ENCODE measurements at regions not wholly inside any gene's neighbourhood (a gene's known extent, or its start where the extent isn't known, plus 50 kb on each side); places are given as distances from the start of the nearest gene placed in this dataset.

DNA sequence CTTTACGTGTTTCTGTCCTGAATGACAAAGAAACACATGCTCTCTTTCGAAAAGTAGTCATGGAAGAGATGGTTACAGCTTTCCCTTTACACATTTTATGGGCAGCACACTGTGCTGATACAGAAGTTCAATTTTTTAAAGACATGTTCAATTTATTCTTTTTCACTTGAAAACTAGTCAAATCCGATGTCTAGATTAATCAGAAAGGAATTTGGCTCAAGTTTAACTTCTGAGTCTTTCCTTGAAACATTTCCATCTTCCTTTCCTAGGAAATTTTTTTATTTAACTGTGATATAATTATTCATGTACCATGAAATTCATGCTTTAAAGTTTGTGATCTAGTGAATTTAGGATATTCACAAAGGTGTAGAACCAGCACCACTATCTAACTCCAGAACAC lies 360.1 kb downstream of the TNS3 start:
- Histone ChIP-seq H3K27ac (no peak overlapping the region), H3K79me2 (ENCODE audit: insufficient read depth, low read depth) (no peaks in the 10 kb centered on the region), H4K20me1 (ENCODE audit: insufficient read depth) (no peaks in the 10 kb centered on the region), H3K36me3 (ENCODE audit: insufficient read depth) (no peaks in the 10 kb centered on the region; the same call in 1 of the 2 replicates), H2AFZ (ENCODE audit: low read depth) (no peak overlapping the region), H3K4me2 (no peak overlapping the region), H3K4me1 (ENCODE audit: low read depth, poor library complexity, severe bottlenecking) (no peaks in the 10 kb centered on the region), H3K4me3 (IDR thresholded peaks at IDR 0.05; ENCODE audit: insufficient read depth, low read depth, low read length) (no peak overlapping the region), H3K27me3 (ENCODE audit: insufficient read depth, low read depth) (no peaks in the 10 kb centered on the region), H3K9ac (no peak overlapping the region)
- TF ChIP-seq, protein P1, sequence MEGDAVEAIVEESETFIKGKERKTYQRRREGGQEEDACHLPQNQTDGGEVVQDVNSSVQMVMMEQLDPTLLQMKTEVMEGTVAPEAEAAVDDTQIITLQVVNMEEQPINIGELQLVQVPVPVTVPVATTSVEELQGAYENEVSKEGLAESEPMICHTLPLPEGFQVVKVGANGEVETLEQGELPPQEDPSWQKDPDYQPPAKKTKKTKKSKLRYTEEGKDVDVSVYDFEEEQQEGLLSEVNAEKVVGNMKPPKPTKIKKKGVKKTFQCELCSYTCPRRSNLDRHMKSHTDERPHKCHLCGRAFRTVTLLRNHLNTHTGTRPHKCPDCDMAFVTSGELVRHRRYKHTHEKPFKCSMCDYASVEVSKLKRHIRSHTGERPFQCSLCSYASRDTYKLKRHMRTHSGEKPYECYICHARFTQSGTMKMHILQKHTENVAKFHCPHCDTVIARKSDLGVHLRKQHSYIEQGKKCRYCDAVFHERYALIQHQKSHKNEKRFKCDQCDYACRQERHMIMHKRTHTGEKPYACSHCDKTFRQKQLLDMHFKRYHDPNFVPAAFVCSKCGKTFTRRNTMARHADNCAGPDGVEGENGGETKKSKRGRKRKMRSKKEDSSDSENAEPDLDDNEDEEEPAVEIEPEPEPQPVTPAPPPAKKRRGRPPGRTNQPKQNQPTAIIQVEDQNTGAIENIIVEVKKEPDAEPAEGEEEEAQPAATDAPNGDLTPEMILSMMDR (conservative IDR thresholded peaks at IDR 0.05; ENCODE audit: low read depth, low read length) = no peak

DNA sequence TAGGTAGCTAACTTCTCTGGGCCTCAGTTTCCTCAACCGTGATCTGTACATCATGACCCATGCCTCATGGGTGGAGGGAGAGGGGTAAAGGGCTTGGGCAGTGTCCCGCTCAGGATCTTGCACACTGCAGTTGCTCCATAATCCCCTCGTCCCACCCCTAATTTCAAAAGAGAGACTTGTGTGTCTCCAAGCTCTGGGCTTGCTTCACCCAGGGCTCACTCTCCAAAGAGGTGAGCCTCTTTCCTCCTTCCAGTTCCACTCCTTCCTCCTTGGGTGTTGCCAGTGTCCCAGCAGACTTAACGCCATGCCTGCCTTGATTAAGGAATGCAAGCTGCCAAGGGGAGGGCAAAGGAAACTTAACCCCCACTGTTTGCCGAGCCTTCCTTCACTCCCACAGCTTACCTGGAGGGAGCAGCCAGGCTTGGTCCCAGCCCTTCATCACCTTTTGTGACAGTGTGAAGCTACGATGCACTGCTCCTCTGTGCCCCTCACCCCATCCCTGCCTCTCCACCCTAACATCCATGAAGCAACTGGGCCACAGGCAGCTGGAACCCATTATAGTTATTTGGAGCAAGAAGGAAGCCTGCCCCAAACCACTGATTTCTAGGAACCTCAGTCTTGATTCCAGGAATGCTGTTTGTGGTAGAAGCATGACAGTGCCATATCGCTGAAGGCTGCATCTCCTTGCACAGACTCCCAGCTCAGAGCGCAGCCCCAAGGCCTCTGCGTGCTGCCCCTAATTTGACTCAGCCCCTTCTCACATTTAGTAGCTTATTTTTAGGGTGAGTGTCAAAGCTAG lies 363.3 kb downstream of the TNS3 start:
- no peak overlapping the region for H3K4me3 ChIP-seq (IDR thresholded peaks at IDR 0.05; ENCODE audit: insufficient read depth, low read depth, low read length)
- no peaks in the 10 kb centered on the region for H4K20me1 ChIP-seq (ENCODE audit: insufficient read depth)
- TF ChIP-seq, protein P1 (conservative IDR thresholded peaks at IDR 0.05; ENCODE audit: low read depth, low read length) = no peak
- H3K9ac ChIP-seq = no peak overlapping the region
- no peaks in the 10 kb centered on the region for H3K79me2 ChIP-seq (ENCODE audit: insufficient read depth, low read depth)
- no peaks in the 10 kb centered on the region for H3K27me3 ChIP-seq (ENCODE audit: insufficient read depth, low read depth)
- no peaks in the 10 kb centered on the region for H3K4me1 ChIP-seq (ENCODE audit: low read depth, poor library complexity, severe bottlenecking)
- no peak overlapping the region for H2AFZ ChIP-seq (ENCODE audit: low read depth)
- H3K36me3 ChIP-seq (ENCODE audit: insufficient read depth) = no peaks in the 10 kb centered on the region; the same call in 1 of the 2 replicates
- no peak overlapping the region for H3K27ac ChIP-seq
- H3K4me2 ChIP-seq = no peak overlapping the region

DNA sequence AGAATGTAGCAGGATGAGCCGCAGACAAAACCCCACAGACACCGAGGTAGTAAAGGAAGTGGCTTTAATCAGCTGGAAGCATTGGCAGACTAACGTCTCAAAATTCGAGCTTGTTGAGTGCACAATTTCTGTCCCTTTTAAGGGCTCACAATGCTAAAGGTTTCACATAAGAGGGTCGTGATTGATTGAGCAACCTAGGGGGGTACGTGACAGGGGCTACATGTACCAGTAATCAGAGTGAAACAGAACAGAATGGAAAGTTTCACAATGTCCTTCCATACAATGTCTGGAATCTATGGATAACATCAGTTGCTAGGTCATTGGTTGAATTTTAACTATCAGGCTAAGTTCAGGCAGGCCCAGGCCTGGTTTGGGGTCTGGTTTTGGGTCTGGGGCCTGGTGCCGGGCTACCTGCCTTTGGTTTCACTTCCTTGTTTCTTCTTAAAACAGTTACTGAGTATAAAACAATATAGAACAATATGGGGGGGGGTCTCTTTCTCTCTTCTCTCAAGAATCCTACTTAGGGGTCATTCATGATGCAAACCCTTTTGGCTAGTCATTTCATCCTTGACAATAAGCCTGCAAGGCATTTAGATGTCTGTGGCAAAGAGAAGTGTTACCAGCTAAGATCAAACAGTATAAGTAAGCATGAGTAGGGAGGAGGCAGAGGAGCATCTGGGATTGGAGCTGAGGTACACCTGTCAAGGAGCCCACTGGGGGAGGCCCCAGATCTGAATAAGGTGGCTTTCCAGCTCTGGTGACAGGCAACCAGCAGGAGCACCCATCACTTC lies 364.1 kb downstream of the TNS3 start:
- H3K9ac ChIP-seq = no peak overlapping the region
- no peak overlapping the region for H3K4me2 ChIP-seq
- no peaks in the 10 kb centered on the region; the same call in 1 of the 2 replicates for H3K36me3 ChIP-seq (ENCODE audit: insufficient read depth)
- no peaks in the 10 kb centered on the region for H3K27me3 ChIP-seq (ENCODE audit: insufficient read depth, low read depth)
- H3K27ac ChIP-seq = no peak overlapping the region
- H4K20me1 ChIP-seq (ENCODE audit: insufficient read depth) = no peaks in the 10 kb centered on the region
- H3K4me3 ChIP-seq (IDR thresholded peaks at IDR 0.05; ENCODE audit: insufficient read depth, low read depth, low read length) = no peak overlapping the region
- H2AFZ ChIP-seq (ENCODE audit: low read depth) = no peak overlapping the region
- TF ChIP-seq, protein P1 (conservative IDR thresholded peaks at IDR 0.05; ENCODE audit: low read depth, low read length) = no peak
- no peaks in the 10 kb centered on the region for H3K4me1 ChIP-seq (ENCODE audit: low read depth, poor library complexity, severe bottlenecking)
- H3K79me2 ChIP-seq (ENCODE audit: insufficient read depth, low read depth) = no peaks in the 10 kb centered on the region

DNA sequence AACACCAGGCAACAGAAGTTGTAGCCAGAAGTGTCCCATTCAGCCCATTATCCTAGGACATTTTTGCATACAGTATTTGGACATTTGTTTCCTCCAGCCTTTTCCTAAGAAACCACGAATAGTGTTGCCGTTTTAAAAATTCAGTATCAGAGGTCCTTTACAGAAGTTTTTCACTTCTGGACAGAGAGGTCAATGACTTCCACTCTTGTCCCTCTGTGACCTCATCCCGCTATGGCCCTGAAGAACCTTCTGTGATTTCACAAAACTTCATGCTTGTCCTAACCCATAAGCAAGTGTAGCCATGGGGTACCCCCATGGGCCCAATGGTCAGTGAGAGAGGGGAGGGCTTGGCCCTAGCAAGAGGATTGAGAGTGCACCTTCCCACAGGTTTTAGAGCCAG lies 364.8 kb downstream of the TNS3 start:
- Histone ChIP-seq H3K4me2 (no peak overlapping the region), H3K4me1 (ENCODE audit: low read depth, poor library complexity, severe bottlenecking) (no peaks in the 10 kb centered on the region), H3K9ac (no peak overlapping the region), H3K79me2 (ENCODE audit: insufficient read depth, low read depth) (no peaks in the 10 kb centered on the region), H3K27me3 (ENCODE audit: insufficient read depth, low read depth) (no peaks in the 10 kb centered on the region), H3K4me3 (IDR thresholded peaks at IDR 0.05; ENCODE audit: insufficient read depth, low read depth, low read length) (no peak overlapping the region), H4K20me1 (ENCODE audit: insufficient read depth) (no peaks in the 10 kb centered on the region), H3K27ac (no peak overlapping the region), H2AFZ (ENCODE audit: low read depth) (no peak overlapping the region), H3K36me3 (ENCODE audit: insufficient read depth) (no peaks in the 10 kb centered on the region; the same call in 1 of the 2 replicates)
- TF ChIP-seq, protein P1 (conservative IDR thresholded peaks at IDR 0.05; ENCODE audit: low read depth, low read length) = no peak
